DOHH2 (cell line): ENCODE measurements at regions not wholly inside any gene's neighbourhood (a gene's known extent, or its start where the extent isn't known, plus 50 kb on each side); places are given as distances from the start of the nearest gene placed in this dataset.

Experiments used
- H3F3A ChIP-seq: fragments of 200-600 bp; sonication (generic), shearing (Covaris generic); 2 replicates; pipeline ENCODE4 v1.6.0; 2016; ENCODE audit warnings: antibody characterized with exemption, mild to moderate bottlenecking; ENCODE audit not compliant: control insufficient read depth, insufficient read depth
- H3K27ac ChIP-seq: fragments of 200-600 bp; sonication (generic); 2 replicates; pipeline ENCODE4 v1.5.1; 2014; ENCODE audit warnings: low read depth, mild to moderate bottlenecking, low read length, moderate library complexity
- H3K27me3 ChIP-seq: fragments of 200-600 bp; sonication (generic); 2 replicates; pipeline ENCODE4 v1.6.1; 2014; ENCODE audit warnings: mild to moderate bottlenecking, low read length, mixed read lengths; ENCODE audit not compliant: control insufficient read depth
- H3K36me3 ChIP-seq: fragments of 200-600 bp; sonication (generic); 2 replicates; pipeline ENCODE4 v1.6.1; 2014; ENCODE audit warnings: mild to moderate bottlenecking, low read length, moderate library complexity, mixed read lengths; ENCODE audit not compliant: control insufficient read depth
- H3K4me1 ChIP-seq: fragments of 200-600 bp; sonication (generic); 2 replicates; pipeline ENCODE4 v1.6.1; 2014; ENCODE audit warnings: mild to moderate bottlenecking, low read length, mixed read lengths; ENCODE audit not compliant: control insufficient read depth
- H3K4me2 ChIP-seq: fragments of 200-600 bp; sonication (generic); 2 replicates; pipeline ENCODE4 v1.6.0; 2014; ENCODE audit warnings: mild to moderate bottlenecking, low read length, moderate library complexity
- H3K4me3 ChIP-seq: fragments of 200-600 bp; sonication (generic); 2 replicates; pipeline ENCODE4 v1.5.1; 2014; ENCODE audit warnings: mild to moderate bottlenecking, low read length, mixed read lengths
- H3K79me2 ChIP-seq: fragments of 200-600 bp; sonication (generic); 2 replicates; pipeline ENCODE4 v1.6.1; 2014; ENCODE audit warnings: mild to moderate bottlenecking, low read length, mixed read lengths; ENCODE audit not compliant: control insufficient read depth
- H3K9me2 ChIP-seq: fragments of 200-600 bp; sonication (generic); replicated peaks from 2 replicates; pipeline ENCODE4 v1.6.1; 2014; ENCODE audit warnings: mild to moderate bottlenecking, low read length, mixed read lengths; ENCODE audit not compliant: control insufficient read depth
- H3K9me3 ChIP-seq: fragments of 200-600 bp; sonication (generic); 2 replicates; pipeline ENCODE4 v1.6.1; 2014; ENCODE audit warnings: antibody characterized with exemption, low read length, mixed read lengths; ENCODE audit not compliant: control insufficient read depth, insufficient read depth
- H4K20me1 ChIP-seq: fragments of 200-600 bp; sonication (generic); 2 replicates; pipeline ENCODE4 v1.6.0; 2014; ENCODE audit warnings: low read depth, mild to moderate bottlenecking, antibody characterized with exemption, low read length, moderate library complexity; ENCODE audit not compliant: control insufficient read depth, insufficient read depth
- EZH2phosphoT487 ChIP-seq: fragments of 200-600 bp; sonication (generic); IDR thresholded peaks from 2 replicates; pipeline ENCODE4 v1.6.1; 2017; ENCODE audit warnings: borderline replicate concordance, mild to moderate bottlenecking, antibody characterized with exemption, low read length, moderate library complexity, mixed read lengths
- TF ChIP-seq, protein P1 (sequence below): fragments of 200-600 bp; sonication (generic); IDR thresholded peaks from one replicate; pipeline ENCODE4 v1.5.1; 2014; ENCODE audit warnings: antibody characterized with exemption, mild to moderate bottlenecking, low read depth, low read length; ENCODE audit not compliant: poor library complexity, severe bottlenecking

DNA sequence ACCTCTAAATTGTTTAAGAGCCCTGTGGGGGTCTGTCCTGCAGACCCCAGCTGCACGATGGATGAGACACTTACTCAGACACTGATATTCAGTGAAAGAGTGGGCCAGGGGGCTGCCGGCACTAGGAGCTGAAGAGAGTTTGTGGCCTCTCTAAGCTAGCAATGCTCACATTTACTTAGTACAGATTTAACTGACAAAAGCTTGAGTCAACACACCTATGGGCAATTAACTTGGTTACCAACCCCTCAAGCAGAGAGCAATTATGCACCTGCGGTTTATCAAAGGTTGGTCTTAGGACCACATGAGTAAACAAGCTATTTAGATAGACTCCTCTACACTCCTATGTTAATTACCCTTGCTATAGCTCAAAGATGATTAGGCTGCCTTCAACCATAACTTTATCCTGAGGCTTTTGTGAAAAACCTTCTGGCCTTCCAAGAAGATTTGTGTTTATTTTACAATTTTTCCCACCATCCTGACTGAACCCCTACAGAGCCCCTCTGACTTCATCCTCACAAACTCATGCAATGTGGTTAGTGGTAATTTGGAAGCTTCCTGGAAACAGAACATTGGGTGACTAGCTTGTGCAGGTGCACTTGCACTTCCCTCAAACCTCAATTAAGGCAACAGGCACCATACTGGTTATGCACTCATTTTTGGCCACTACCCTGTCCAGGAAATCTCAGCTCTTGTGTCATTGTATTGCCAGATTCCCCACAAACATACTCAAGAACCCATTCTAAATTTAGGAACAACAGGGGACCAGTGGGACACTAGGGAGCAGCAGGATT, 234.4 kb upstream of the ITM2A start:
- H3K4me2 ChIP-seq: no peak overlapping the region
- H3K9me2 ChIP-seq: no peaks in the 10 kb centered on the region
- no peaks in the 10 kb centered on the region for H3K36me3 ChIP-seq
- no peaks in the 10 kb centered on the region for H3K4me1 ChIP-seq
- no peaks in the 10 kb centered on the region for H4K20me1 ChIP-seq
- no peak overlapping the region for H3K4me3 ChIP-seq
- no peaks in the 10 kb centered on the region for H3F3A ChIP-seq
- TF ChIP-seq, protein P1, sequence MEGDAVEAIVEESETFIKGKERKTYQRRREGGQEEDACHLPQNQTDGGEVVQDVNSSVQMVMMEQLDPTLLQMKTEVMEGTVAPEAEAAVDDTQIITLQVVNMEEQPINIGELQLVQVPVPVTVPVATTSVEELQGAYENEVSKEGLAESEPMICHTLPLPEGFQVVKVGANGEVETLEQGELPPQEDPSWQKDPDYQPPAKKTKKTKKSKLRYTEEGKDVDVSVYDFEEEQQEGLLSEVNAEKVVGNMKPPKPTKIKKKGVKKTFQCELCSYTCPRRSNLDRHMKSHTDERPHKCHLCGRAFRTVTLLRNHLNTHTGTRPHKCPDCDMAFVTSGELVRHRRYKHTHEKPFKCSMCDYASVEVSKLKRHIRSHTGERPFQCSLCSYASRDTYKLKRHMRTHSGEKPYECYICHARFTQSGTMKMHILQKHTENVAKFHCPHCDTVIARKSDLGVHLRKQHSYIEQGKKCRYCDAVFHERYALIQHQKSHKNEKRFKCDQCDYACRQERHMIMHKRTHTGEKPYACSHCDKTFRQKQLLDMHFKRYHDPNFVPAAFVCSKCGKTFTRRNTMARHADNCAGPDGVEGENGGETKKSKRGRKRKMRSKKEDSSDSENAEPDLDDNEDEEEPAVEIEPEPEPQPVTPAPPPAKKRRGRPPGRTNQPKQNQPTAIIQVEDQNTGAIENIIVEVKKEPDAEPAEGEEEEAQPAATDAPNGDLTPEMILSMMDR: no peak
- TF ChIP-seq EZH2phosphoT487: no peak
- H3K27me3 ChIP-seq: no peaks in the 10 kb centered on the region
- no peaks in the 10 kb centered on the region for H3K79me2 ChIP-seq
- H3K27ac ChIP-seq: no peak overlapping the region
- no peaks in the 10 kb centered on the region for H3K9me3 ChIP-seq

DNA sequence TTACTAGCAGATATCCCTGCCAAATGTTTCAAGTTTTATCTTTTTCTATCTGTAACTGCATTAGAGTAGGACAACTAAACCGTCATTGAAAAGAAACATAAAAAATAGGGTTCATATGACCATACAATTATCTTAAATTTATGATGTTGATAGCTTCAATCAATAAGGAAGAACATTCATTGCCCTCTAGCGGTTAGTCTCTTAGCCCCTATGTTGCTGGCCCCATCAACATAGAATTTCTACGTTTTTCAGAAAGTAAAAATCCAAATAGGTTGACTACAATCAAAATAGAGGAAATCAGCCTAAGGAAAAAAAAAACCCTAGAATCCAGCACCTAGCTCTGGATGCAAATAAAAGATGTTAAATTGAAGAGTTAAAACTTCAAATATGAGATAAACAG, 225.1 kb upstream of the ITM2A start:
- Histone ChIP-seq H3K4me1 (no peaks in the 10 kb centered on the region), H3K4me3 (no peak overlapping the region), H3K4me2 (no peak overlapping the region), H3K9me3 (no peaks in the 10 kb centered on the region), H3K79me2 (no peaks in the 10 kb centered on the region), H3K9me2 (no peaks in the 10 kb centered on the region), H3K27me3 (no peaks in the 10 kb centered on the region), H3F3A (no peaks in the 10 kb centered on the region), H3K27ac (no peak overlapping the region), H4K20me1 (no peaks in the 10 kb centered on the region), H3K36me3 (no peaks in the 10 kb centered on the region)
- TF ChIP-seq, protein P1: peak; percentile 16
- TF ChIP-seq EZH2phosphoT487: no peak

DNA sequence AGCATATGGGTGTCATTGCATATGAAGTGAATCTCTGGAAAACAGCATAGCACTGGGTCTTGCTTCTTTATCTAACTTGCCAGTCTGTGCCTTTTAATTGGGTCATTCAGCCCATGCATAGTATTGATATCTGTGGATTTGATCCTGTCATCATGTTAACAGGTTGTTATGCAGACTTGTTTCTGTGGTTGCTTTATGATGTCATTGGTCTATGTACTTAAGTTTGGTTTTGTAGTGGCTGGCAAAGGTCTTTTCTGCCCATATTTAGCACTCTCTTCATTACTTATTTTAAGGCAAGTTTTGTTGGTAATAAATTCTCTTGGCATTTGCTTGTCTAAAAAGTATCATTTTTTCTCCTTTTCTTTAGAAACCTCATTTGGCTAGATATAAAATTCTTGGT, 221.1 kb upstream of the ITM2A start:
- H3K79me2 ChIP-seq: no peaks in the 10 kb centered on the region
- H3K4me2 ChIP-seq: no peak overlapping the region
- no peak overlapping the region for H3K4me3 ChIP-seq
- H3K27me3 ChIP-seq: no peaks in the 10 kb centered on the region
- H3K4me1 ChIP-seq: no peaks in the 10 kb centered on the region
- no peaks in the 10 kb centered on the region for H3K9me2 ChIP-seq
- H3K27ac ChIP-seq: no peak overlapping the region
- no peaks in the 10 kb centered on the region for H3F3A ChIP-seq
- TF ChIP-seq EZH2phosphoT487: no peak
- TF ChIP-seq, protein P1: no peak
- no peaks in the 10 kb centered on the region for H4K20me1 ChIP-seq
- H3K9me3 ChIP-seq: no peaks in the 10 kb centered on the region
- no peaks in the 10 kb centered on the region for H3K36me3 ChIP-seq
